SU-DHL-6 (cell line): ENCODE measurements at regions not wholly inside any gene's neighbourhood (a gene's known extent, or its start where the extent isn't known, plus 50 kb on each side); places are given as distances from the start of the nearest gene placed in this dataset.

ENCODE experiments used
- H2AFZ ChIP-seq: fragments of 200-600 bp; sonication (generic); 2 replicates; pipeline ENCODE4 v1.6.1; 2014; ENCODE audit warnings: low read depth, mild to moderate bottlenecking, moderate library complexity, mixed read lengths, antibody characterized with exemption, low read length; ENCODE audit not compliant: severe bottlenecking
- H3F3A ChIP-seq: fragments of 200-600 bp; shearing (Covaris generic); 2 replicates; pipeline ENCODE4 v1.6.0; 2016; ENCODE audit warnings: antibody characterized with exemption, mild to moderate bottlenecking; ENCODE audit not compliant: insufficient read depth
- H3K27ac ChIP-seq: fragments of 200-600 bp; sonication (generic); 2 replicates; pipeline ENCODE4 v1.5.1; 2016; ENCODE audit warnings: low read depth, mild to moderate bottlenecking, low read length, moderate library complexity, mixed read lengths
- H3K27me3 ChIP-seq: fragments of 200-600 bp; sonication (generic), shearing (Covaris generic); 2 replicates; pipeline ENCODE4 v1.6.0; 2014; ENCODE audit warnings: mild to moderate bottlenecking, low read length
- H3K36me3 ChIP-seq: fragments of 200-600 bp; sonication (generic); 2 replicates; pipeline ENCODE4 v1.6.1; 2014; ENCODE audit warnings: mild to moderate bottlenecking, low read length, mixed read lengths
- H3K4me2 ChIP-seq: fragments of 300-600, 200-600 bp; shearing (Covaris generic), sonication (generic); 2 replicates; pipeline ENCODE4 v1.6.0; 2014; ENCODE audit warnings: low read length, low read depth, mild to moderate bottlenecking; ENCODE audit not compliant: poor library complexity, severe bottlenecking
- H3K4me3 ChIP-seq: fragments of 200-600 bp; sonication (generic); 2 replicates; pipeline ENCODE4 v1.5.1; 2014; ENCODE audit warnings: antibody characterized with exemption, low read length, mild to moderate bottlenecking, mixed read lengths; ENCODE audit not compliant: insufficient read depth, poor library complexity, severe bottlenecking
- H3K79me2 ChIP-seq: fragments of 200-600 bp; sonication (generic); 2 replicates; pipeline ENCODE4 v1.6.1; 2014; ENCODE audit warnings: mild to moderate bottlenecking, low read length, moderate library complexity; ENCODE audit not compliant: insufficient read depth
- H3K9ac ChIP-seq: fragments of 200-600 bp; sonication (generic); 2 replicates; pipeline ENCODE4 v1.7.0; 2014; ENCODE audit warnings: mild to moderate bottlenecking, low read length
- H3K9me2 ChIP-seq: fragments of 200-600 bp; sonication (generic); replicated peaks from 2 replicates; pipeline ENCODE4 v1.6.1; 2014; ENCODE audit warnings: low read length; ENCODE audit not compliant: insufficient read depth
- H3K9me3 ChIP-seq: fragments of 200-600 bp; sonication (generic); 2 replicates; pipeline ENCODE4 v1.6.1; 2014; ENCODE audit warnings: low read length, mixed read lengths; ENCODE audit not compliant: insufficient read depth
- H4K20me1 ChIP-seq: fragments of 200-600 bp; sonication (generic); 2 replicates; pipeline ENCODE4 v1.6.1; 2014; ENCODE audit warnings: low read depth, mild to moderate bottlenecking, antibody characterized with exemption, low read length, moderate library complexity, mixed read lengths
- EZH2phosphoT487 ChIP-seq: fragments of 200-600 bp; sonication (generic), shearing (Covaris generic); conservative IDR thresholded peaks from 2 replicates; pipeline ENCODE4 v1.6.1; 2018; ENCODE audit warnings: mild to moderate bottlenecking, antibody characterized with exemption, low read length, moderate library complexity, mixed read lengths
- TF ChIP-seq, protein P1 (sequence below): fragments of 200-600 bp; sonication (generic); IDR thresholded peaks from one replicate; pipeline ENCODE4 v1.5.1; 2017; ENCODE audit warnings: antibody characterized with exemption, mild to moderate bottlenecking, low read length, moderate library complexity; ENCODE audit not compliant: insufficient read depth, poor library complexity, severe bottlenecking

- Histone ChIP-seq H3F3A (no peaks in the 10 kb centered on the region), H3K36me3 (no peaks in the 10 kb centered on the region)
- TF ChIP-seq EZH2phosphoT487: no peak
- TF ChIP-seq, protein P1, sequence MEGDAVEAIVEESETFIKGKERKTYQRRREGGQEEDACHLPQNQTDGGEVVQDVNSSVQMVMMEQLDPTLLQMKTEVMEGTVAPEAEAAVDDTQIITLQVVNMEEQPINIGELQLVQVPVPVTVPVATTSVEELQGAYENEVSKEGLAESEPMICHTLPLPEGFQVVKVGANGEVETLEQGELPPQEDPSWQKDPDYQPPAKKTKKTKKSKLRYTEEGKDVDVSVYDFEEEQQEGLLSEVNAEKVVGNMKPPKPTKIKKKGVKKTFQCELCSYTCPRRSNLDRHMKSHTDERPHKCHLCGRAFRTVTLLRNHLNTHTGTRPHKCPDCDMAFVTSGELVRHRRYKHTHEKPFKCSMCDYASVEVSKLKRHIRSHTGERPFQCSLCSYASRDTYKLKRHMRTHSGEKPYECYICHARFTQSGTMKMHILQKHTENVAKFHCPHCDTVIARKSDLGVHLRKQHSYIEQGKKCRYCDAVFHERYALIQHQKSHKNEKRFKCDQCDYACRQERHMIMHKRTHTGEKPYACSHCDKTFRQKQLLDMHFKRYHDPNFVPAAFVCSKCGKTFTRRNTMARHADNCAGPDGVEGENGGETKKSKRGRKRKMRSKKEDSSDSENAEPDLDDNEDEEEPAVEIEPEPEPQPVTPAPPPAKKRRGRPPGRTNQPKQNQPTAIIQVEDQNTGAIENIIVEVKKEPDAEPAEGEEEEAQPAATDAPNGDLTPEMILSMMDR: no peak
Measured at GRCh38 chr6:3960754-3961361, 111.7 kb downstream of the FAM50B start.

GRCh38 chr6:3961581-3962215 is 112.5 kb downstream of the FAM50B start:
- H3K27ac ChIP-seq: no peak overlapping the region
- H2AFZ ChIP-seq: no peak overlapping the region
- H3K79me2 ChIP-seq: no peaks in the 10 kb centered on the region
- TF ChIP-seq EZH2phosphoT487: no peak
- TF ChIP-seq, protein P1: no peak
- no peaks in the 10 kb centered on the region for H3F3A ChIP-seq
- H3K9me3 ChIP-seq: no peaks in the 10 kb centered on the region
- no peaks in the 10 kb centered on the region for H3K36me3 ChIP-seq
- H3K4me2 ChIP-seq: no peak overlapping the region
- no peaks in the 10 kb centered on the region for H4K20me1 ChIP-seq
- no peaks in the 10 kb centered on the region for H3K27me3 ChIP-seq
- no peak overlapping the region for H3K9ac ChIP-seq
- H3K4me3 ChIP-seq: no peak overlapping the region
- no peaks in the 10 kb centered on the region; the same call in 1 of the 2 replicates for H3K9me2 ChIP-seq

More at GRCh38 chr6:3960754-3961361, 111.7 kb downstream of the FAM50B start:
- Histone ChIP-seq H3K79me2 (no peaks in the 10 kb centered on the region), H3K9ac (no peak overlapping the region), H4K20me1 (no peaks in the 10 kb centered on the region), H2AFZ (no peak overlapping the region), H3K27me3 (no peaks in the 10 kb centered on the region), H3K9me2 (no peaks in the 10 kb centered on the region; the same call in 1 of the 2 replicates), H3K4me3 (no peak overlapping the region), H3K9me3 (no peaks in the 10 kb centered on the region), H3K4me2 (no peak overlapping the region), H3K27ac (no peak overlapping the region)

GRCh38 chr6:3962291-3963280 is 113.4 kb downstream of the FAM50B start:
- TF ChIP-seq EZH2phosphoT487: no peak
- TF ChIP-seq, protein P1: no peak
- no peak overlapping the region for H3K9ac ChIP-seq
- H3K4me3 ChIP-seq: no peak overlapping the region
- H2AFZ ChIP-seq: no peak overlapping the region
- H3K9me3 ChIP-seq: no peaks in the 10 kb centered on the region
- H3K36me3 ChIP-seq: no peaks in the 10 kb centered on the region
- H3K27me3 ChIP-seq: no peaks in the 10 kb centered on the region
- H3K27ac ChIP-seq: no peak overlapping the region
- no peaks in the 10 kb centered on the region for H3K9me2 ChIP-seq
- H3K4me2 ChIP-seq: no peak overlapping the region
- H4K20me1 ChIP-seq: no peaks in the 10 kb centered on the region
- H3F3A ChIP-seq: no peaks in the 10 kb centered on the region
- H3K79me2 ChIP-seq: no peaks in the 10 kb centered on the region
